ENCODE measurements at regions not wholly inside any gene's neighbourhood (a gene's known extent, or its start where the extent isn't known, plus 50 kb on each side); places are given as distances from the start of the nearest gene placed in this dataset.

- ChIA-PET CTCF (ENCODE audit: unreplicated experiment) (no interaction called here), POLR2A (no interaction called here)
- Histone ChIP-seq H3K4me2 (ENCODE audit: low read length) (no peak overlapping the region), H3K4me1 (ENCODE audit: insufficient read depth, low read length, poor library complexity, severe bottlenecking) (no peaks in the 10 kb centered on the region), H3K4me3 (ENCODE audit: low read depth, low read length, poor library complexity, severe bottlenecking) (no peak overlapping the region), H3K79me2 (ENCODE audit: insufficient read depth, low read depth, low read length) (no peaks in the 10 kb centered on the region), H2AFZ (ENCODE audit: low read length) (no peak overlapping the region), H3K9me2 (ENCODE audit: insufficient read depth, low read length) (no peaks in the 10 kb centered on the region), H4K20me1 (ENCODE audit: insufficient read depth, low read length) (no peaks in the 10 kb centered on the region), H3K9me3 (ENCODE audit: low read length) (no peaks in the 10 kb centered on the region), H3K27ac (ENCODE audit: low read depth, low read length, poor library complexity, severe bottlenecking) (no peak overlapping the region), H3K36me3 (ENCODE audit: insufficient read depth, low read length) (no peaks in the 10 kb centered on the region)
- TF ChIP-seq EZH2phosphoT487 (IDR thresholded peaks at IDR 0.05; ENCODE audit: borderline replicate concordance, low read depth, low read length): no peak
- TF ChIP-seq CTCF (conservative IDR thresholded peaks at IDR 0.05; ENCODE audit: low read length): no peak
- DNase-seq (ENCODE audit: low spot score): no peak
- BruUV-seq (replicated peaks): no TSS peak
- intact Hi-C loops (cut with micrococcal nuclease; ENCODE audit: unreplicated experiment): no loop called here
These were observed 1157.1 kb downstream of the ARAP2 start for GRCh38 chr4:35087218-35087617.

GRCh38 chr4:35100932-35101331 lies 1143.4 kb downstream of the ARAP2 start:
- TF ChIP-seq CTCF (conservative IDR thresholded peaks at IDR 0.05; ENCODE audit: low read length) (no peak), EZH2phosphoT487 (IDR thresholded peaks at IDR 0.05; ENCODE audit: borderline replicate concordance, low read depth, low read length) (no peak)
- intact Hi-C loops (cut with micrococcal nuclease; ENCODE audit: unreplicated experiment): no loop called here
- no TSS peak for BruUV-seq (replicated peaks)
- DNase-seq (ENCODE audit: low spot score): no peak
- POLR2A ChIA-PET: no interaction called here
- CTCF ChIA-PET (ENCODE audit: unreplicated experiment): no interaction called here
- H3K27ac ChIP-seq (ENCODE audit: low read depth, low read length, poor library complexity, severe bottlenecking): no peak overlapping the region
- H3K9me2 ChIP-seq (ENCODE audit: insufficient read depth, low read length): no peaks in the 10 kb centered on the region
- no peak overlapping the region for H3K4me2 ChIP-seq (ENCODE audit: low read length)
- H4K20me1 ChIP-seq (ENCODE audit: insufficient read depth, low read length): no peaks in the 10 kb centered on the region
- H3K4me1 ChIP-seq (ENCODE audit: insufficient read depth, low read length, poor library complexity, severe bottlenecking): no peaks in the 10 kb centered on the region
- H3K4me3 ChIP-seq (ENCODE audit: low read depth, low read length, poor library complexity, severe bottlenecking): no peak overlapping the region
- H3K36me3 ChIP-seq (ENCODE audit: insufficient read depth, low read length): no peaks in the 10 kb centered on the region
- no peak overlapping the region for H2AFZ ChIP-seq (ENCODE audit: low read length)
- no peaks in the 10 kb centered on the region for H3K79me2 ChIP-seq (ENCODE audit: insufficient read depth, low read depth, low read length)
- no peaks in the 10 kb centered on the region for H3K9me3 ChIP-seq (ENCODE audit: low read length)

- intact Hi-C loops (cut with micrococcal nuclease; ENCODE audit: unreplicated experiment): no loop called here
- H3K79me2 ChIP-seq (ENCODE audit: insufficient read depth, low read depth, low read length): no peaks in the 10 kb centered on the region
- no peak overlapping the region for H3K4me3 ChIP-seq (ENCODE audit: low read depth, low read length, poor library complexity, severe bottlenecking)
- TF ChIP-seq EZH2phosphoT487 (IDR thresholded peaks at IDR 0.05; ENCODE audit: borderline replicate concordance, low read depth, low read length): no peak
- no peak for TF ChIP-seq CTCF (conservative IDR thresholded peaks at IDR 0.05; ENCODE audit: low read length)
- no peak overlapping the region for H2AFZ ChIP-seq (ENCODE audit: low read length)
- no peaks in the 10 kb centered on the region for H3K9me3 ChIP-seq (ENCODE audit: low read length)
- no peak for DNase-seq (ENCODE audit: low spot score)
- H3K36me3 ChIP-seq (ENCODE audit: insufficient read depth, low read length): no peaks in the 10 kb centered on the region
- no peaks in the 10 kb centered on the region for H4K20me1 ChIP-seq (ENCODE audit: insufficient read depth, low read length)
- no peak overlapping the region for H3K4me2 ChIP-seq (ENCODE audit: low read length)
- no peaks in the 10 kb centered on the region for H3K4me1 ChIP-seq (ENCODE audit: insufficient read depth, low read length, poor library complexity, severe bottlenecking)
- H3K9me2 ChIP-seq (ENCODE audit: insufficient read depth, low read length): no peaks in the 10 kb centered on the region
- BruUV-seq (replicated peaks): no TSS peak
- no peak overlapping the region for H3K27ac ChIP-seq (ENCODE audit: low read depth, low read length, poor library complexity, severe bottlenecking)
- ChIA-PET POLR2A (no interaction called here), CTCF (ENCODE audit: unreplicated experiment) (no interaction called here)
These were observed 1142.2 kb downstream of the ARAP2 start for GRCh38 chr4:35102066-35102465.
